H1 (cell line): ENCODE measurements at regions not wholly inside any gene's neighbourhood (a gene's known extent, or its start where the extent isn't known, plus 50 kb on each side); places are given as distances from the start of the nearest gene placed in this dataset.

Source experiments
- CTCF ChIA-PET: fragments of 300-600 bp; sonication (Branson Sonifier 250); formaldehyde crosslinking; loops from one replicate; lab custom pipeline; 2021; ENCODE audit not compliant: partially characterized antibody; lab: Charles Lee
- POLR2A ChIA-PET: fragments of 300-600 bp; sonication (Branson Sonifier 250); formaldehyde crosslinking; loops from one replicate; lab custom pipeline; 2021; ENCODE audit warnings: inconsistent platforms; ENCODE audit not compliant: partially characterized antibody; lab: Charles Lee
- DNase-seq, 2 experiments: peaks; one replicate each; pipeline versions ENCODE4 v3.0.0 to v3.0.0-alpha.2; 2010 to 2022; ENCODE audit warnings: low spot score in 2 of 2, low read depth in 1 of 2, mixed read lengths in 1 of 2
- FAIRE-seq: peaks from 2 replicates; lab custom pipeline; 2011; peaks lifted over from hg19 to GRCh38; lab: Jason Lieb, UNC
- H2AFZ ChIP-seq: 2 replicates; pipeline ENCODE4 v1.8.1; 2012; ENCODE audit warnings: low read length, inconsistent platforms
- H2AK5ac ChIP-seq: 2 replicates; pipeline ENCODE4 v1.6.1; 2013; ENCODE audit warnings: low read depth, low read length
- H2BK120ac ChIP-seq: replicated peaks from 2 replicates; pipeline ENCODE3; 2013; ENCODE audit warnings: low read depth, low read length, inconsistent platforms
- H2BK12ac ChIP-seq: 2 replicates; pipeline ENCODE4 v1.6.1; 2013; ENCODE audit warnings: low read depth, low read length
- H2BK15ac ChIP-seq: 2 replicates; pipeline ENCODE4 v1.6.1; 2013; ENCODE audit warnings: low read length
- H2BK20ac ChIP-seq: 2 replicates; pipeline ENCODE4 v1.6.1; 2013; ENCODE audit warnings: low read length
- H2BK5ac ChIP-seq: 2 replicates; pipeline ENCODE4 v1.6.1; 2013; ENCODE audit warnings: low read depth, low read length
- H3K14ac ChIP-seq: 2 replicates; pipeline ENCODE4 v1.6.1; 2013; ENCODE audit warnings: inconsistent platforms; ENCODE audit not compliant: insufficient read length
- H3K18ac ChIP-seq: 2 replicates; pipeline ENCODE4 v1.6.1; 2013; ENCODE audit warnings: low read length; ENCODE audit errors: extremely low read depth
- H3K23ac ChIP-seq: 2 replicates; pipeline ENCODE4 v1.6.1; 2013; ENCODE audit warnings: inconsistent platforms; ENCODE audit not compliant: insufficient read length
- H3K23me2 ChIP-seq: 2 replicates; pipeline ENCODE4 v1.6.1; 2013; ENCODE audit warnings: low read depth, low read length
- H3K27ac ChIP-seq: 2 replicates; pipeline ENCODE4 v1.6.1; 2011; ENCODE audit warnings: low read depth, low read length, inconsistent platforms
- H3K27me3 ChIP-seq, 4 experiments: replicated peaks in 1 of 4; 1 replicate in 1 of 4; 2 replicates in 3 of 4; pipeline versions ENCODE4 v1.6.1 to v1.8.1; 2011 to 2013; ENCODE audit warnings: low read length in 3 of 4, mild to moderate bottlenecking in 3 of 4, inconsistent platforms in 2 of 4, mixed read lengths in 2 of 4, moderate library complexity in 1 of 4; ENCODE audit not compliant: control insufficient read depth in 3 of 4, insufficient read depth in 3 of 4; ENCODE audit errors: extremely low read depth in 1 of 4
- H3K36me3 ChIP-seq, 4 experiments: 2 replicates each; pipeline versions ENCODE4 v1.6.1 to v1.8.1; 2011 to 2013; ENCODE audit warnings: mild to moderate bottlenecking in 4 of 4, low read length in 3 of 4, moderate library complexity in 2 of 4, control low read depth in 1 of 4, inconsistent platforms in 1 of 4; ENCODE audit not compliant: insufficient read depth in 4 of 4, control insufficient read depth in 2 of 4
- H3K4ac ChIP-seq: replicated peaks from 2 replicates; pipeline ENCODE3; 2013; ENCODE audit warnings: low read length, low read depth, mixed read lengths, inconsistent platforms; ENCODE audit not compliant: insufficient read length
- H3K4me1 ChIP-seq, 4 experiments: replicated peaks in 1 of 4; 1 replicate in 1 of 4; 2 replicates in 3 of 4; pipeline versions ENCODE4 v1.6.1 to v1.8.1; 2011 to 2013; ENCODE audit warnings: low read length in 3 of 4, inconsistent platforms in 2 of 4, mixed read lengths in 1 of 4; ENCODE audit not compliant: insufficient read depth in 4 of 4, control insufficient read depth in 3 of 4
- H3K4me2 ChIP-seq, 2 experiments: 2 replicates each; pipeline versions ENCODE4 v1.6.1 to v1.8.1; 2011 to 2013; ENCODE audit warnings: low read depth in 2 of 2, low read length in 2 of 2, control low read depth in 1 of 2, inconsistent platforms in 1 of 2, mild to moderate bottlenecking in 1 of 2; ENCODE audit not compliant: insufficient read depth in 1 of 2
- H3K4me3 ChIP-seq, 4 experiments: fragments of 200-600, 300-600 bp in 1 of 4; sonication (generic), shearing (Covaris generic), sonication (Bioruptor Twin) in 1 of 4; 2 replicates each; pipeline versions ENCODE4 v1.5.1 to v1.8.1; 2011 to 2016; ENCODE audit warnings: low read length in 4 of 4, low read depth in 3 of 4, control low read depth in 2 of 4, inconsistent platforms in 2 of 4, mild to moderate bottlenecking in 2 of 4, mixed read lengths in 1 of 4, moderate library complexity in 1 of 4; ENCODE audit not compliant: insufficient read depth in 2 of 4; ENCODE audit errors: extremely low read depth in 1 of 4
- H3K56ac ChIP-seq: replicated peaks from 2 replicates; pipeline ENCODE3; 2013; ENCODE audit warnings: low read depth, mild to moderate bottlenecking, mixed read lengths, low read length, inconsistent platforms; ENCODE audit not compliant: insufficient read length
- H3K79me1 ChIP-seq: 2 replicates; pipeline ENCODE4 v1.6.1; 2013; ENCODE audit warnings: low read depth, low read length, control low read depth
- H3K79me2 ChIP-seq, 2 experiments: 2 replicates each; pipeline versions ENCODE4 v1.6.1 to v1.8.1; 2012 to 2013; ENCODE audit warnings: low read length in 2 of 2, mild to moderate bottlenecking in 2 of 2, inconsistent platforms in 1 of 2; ENCODE audit not compliant: insufficient read depth in 2 of 2, control insufficient read depth in 1 of 2
- H3K9ac ChIP-seq, 4 experiments: replicated peaks in 1 of 4; 1 replicate in 1 of 4; 2 replicates in 3 of 4; pipeline versions ENCODE4 v1.6.1 to v1.8.1; 2011 to 2013; ENCODE audit warnings: low read depth in 3 of 4, low read length in 3 of 4, control low read depth in 2 of 4, mild to moderate bottlenecking in 2 of 4, moderate library complexity in 2 of 4, inconsistent platforms in 1 of 4; ENCODE audit errors: extremely low read depth in 1 of 4
- H3K9me3 ChIP-seq, 2 experiments: 2 replicates each; pipeline versions ENCODE4 v1.6.1 to v1.8.1; 2012 to 2013; ENCODE audit warnings: mild to moderate bottlenecking in 2 of 2, moderate library complexity in 2 of 2, control low read depth in 1 of 2, inconsistent platforms in 1 of 2, low read depth in 1 of 2, low read length in 1 of 2, mixed read lengths in 1 of 2; ENCODE audit not compliant: insufficient read depth in 2 of 2
- H4K20me1 ChIP-seq, 2 experiments: replicated peaks in 1 of 2; 2 replicates each; pipeline versions ENCODE3 to v1.8.1; 2011 to 2013; ENCODE audit warnings: inconsistent platforms in 2 of 2, low read length in 2 of 2, mild to moderate bottlenecking in 1 of 2; ENCODE audit not compliant: insufficient read depth in 2 of 2, control insufficient read depth in 1 of 2
- H4K5ac ChIP-seq: 2 replicates; pipeline ENCODE4 v1.6.1; 2013; ENCODE audit warnings: low read length, low read depth, mixed read lengths, inconsistent platforms; ENCODE audit not compliant: insufficient read length
- H4K8ac ChIP-seq: 2 replicates; pipeline ENCODE4 v1.8.0; 2013; ENCODE audit warnings: mild to moderate bottlenecking, moderate library complexity, low read length, inconsistent platforms; ENCODE audit not compliant: insufficient read depth; ENCODE audit errors: extremely low read depth
- H4K91ac ChIP-seq: replicated peaks from 2 replicates; pipeline ENCODE3; 2013; ENCODE audit warnings: low read length, mixed read lengths, inconsistent platforms; ENCODE audit not compliant: insufficient read length
- GTF2F1 ChIP-seq: IDR thresholded peaks from 2 replicates; pipeline ENCODE4 v1.6.1; 2012; ENCODE audit warnings: low read depth, low read length, improper control_type of control experiment, borderline replicate concordance
- POLR2A ChIP-seq, 2 experiments: IDR thresholded peaks; 1 replicate in 1 of 2; 2 replicates in 1 of 2; pipeline ENCODE4 v1.6.1; 2011; ENCODE audit warnings: low read depth in 2 of 2, low read length in 2 of 2, mild to moderate bottlenecking in 2 of 2; ENCODE audit errors: control extremely low read depth in 1 of 2
- WGBS, 2 experiments: shearing (Covaris generic) in 1 of 2; methylation state at CpG; one replicate each; pipeline versions ENCODE4 v1.1.6 to v1.1.7; 2013 to 2015; ENCODE audit warnings: low lambda C conversion rate in 2 of 2, mixed read lengths in 2 of 2, inconsistent platforms in 1 of 2, low coverage in 1 of 2, missing lambda C conversion rate in 1 of 2; ENCODE audit not compliant: insufficient replicate concordance in 2 of 2, insufficient coverage in 1 of 2, insufficient read length in 1 of 2; ENCODE audit errors: extremely low coverage in 1 of 2, missing lambda C conversion rate in 1 of 2; 5-methylcytosine and 5-hydroxymethylcytosine counted together

GRCh38 chr5:124868676-124869075 is 122.2 kb upstream of the ZNF608 start:
- no peak overlapping the region for H2BK120ac ChIP-seq
- no peak overlapping the region for H3K23ac ChIP-seq
- H3K4me2 ChIP-seq = no peak overlapping the region
- H3K18ac ChIP-seq = no peak overlapping the region
- no peaks in the 10 kb centered on the region; a peak in 1 of 4 replicates for H3K9me3 ChIP-seq
- no peak overlapping the region for H2BK20ac ChIP-seq
- WGBS, 2 experiments = 88% methylated on average over 2 of the region's 2 CpGs; no CpG with 5 or more reads in 1 of the 2 experiments
- H2BK5ac ChIP-seq = no peak overlapping the region
- no peak overlapping the region for H3K27ac ChIP-seq
- H2BK15ac ChIP-seq = no peak overlapping the region
- H3K4me3 ChIP-seq = no peak overlapping the region
- H3K36me3 ChIP-seq = no peaks in the 10 kb centered on the region
- H3K23me2 ChIP-seq = no peaks in the 10 kb centered on the region
- H4K20me1 ChIP-seq = no peaks in the 10 kb centered on the region
- no peak overlapping the region for H3K4ac ChIP-seq
- DNase-seq (no peak), FAIRE-seq (no peak)
- no peak overlapping the region for H2AFZ ChIP-seq
- no peaks in the 10 kb centered on the region for H3K79me2 ChIP-seq
- no peak overlapping the region for H3K56ac ChIP-seq
- POLR2A ChIA-PET = no interaction called here
- H3K27me3 ChIP-seq = no peaks in the 10 kb centered on the region
- H4K8ac ChIP-seq = no peak overlapping the region
- no peak overlapping the region for H2AK5ac ChIP-seq
- H3K4me1 ChIP-seq = peaks cover 0 to 8% (median 4%) of the 10 kb centered on the region in 4 experiments; a peak in 4 of 7 replicates
- CTCF ChIA-PET = interaction anchor here (0.6 kb wide), 1 partner anchor 168 kb away, joined by 3 read pairs; no protein-coding TSS in a partner anchor
- H2BK12ac ChIP-seq = no peak overlapping the region
- H3K9ac ChIP-seq = no peak overlapping the region
- H3K14ac ChIP-seq = no peak overlapping the region
- no peak overlapping the region for H4K91ac ChIP-seq
- no peaks in the 10 kb centered on the region for H3K79me1 ChIP-seq
- H4K5ac ChIP-seq = no peak overlapping the region
- TF ChIP-seq GTF2F1 = no peak
- TF ChIP-seq POLR2A (IDR thresholded peaks at IDR 0.05; ENCODE audit: control extremely low read depth in 1 of 2, low read depth in 2 of 2, low read length in 2 of 2) = no peak
